ENCODE measurements at regions not wholly inside any gene's neighbourhood (a gene's known extent, or its start where the extent isn't known, plus 50 kb on each side); places are given as distances from the start of the nearest gene placed in this dataset.

DNA sequence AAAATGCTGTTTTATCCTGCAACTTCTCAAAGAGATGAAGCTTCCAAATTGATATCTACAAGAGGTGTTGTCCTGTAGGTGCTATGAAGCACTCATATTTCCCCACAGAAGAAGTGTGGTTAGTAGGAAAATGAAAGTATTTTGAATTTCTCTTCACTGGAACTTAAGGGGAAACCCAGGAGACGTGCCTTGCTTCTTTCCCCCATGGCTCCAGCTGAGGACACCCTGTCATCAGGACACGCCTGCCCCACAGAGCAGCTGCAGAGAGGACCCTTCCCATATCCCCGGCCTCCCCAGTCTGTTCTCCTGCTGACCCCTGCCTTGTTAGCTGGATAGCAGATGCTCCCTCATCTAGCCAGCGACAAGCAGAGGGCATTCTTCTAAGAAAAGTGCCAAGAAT, 371.3 kb downstream of the COG6 start:
- TF ChIP-seq, protein P1, sequence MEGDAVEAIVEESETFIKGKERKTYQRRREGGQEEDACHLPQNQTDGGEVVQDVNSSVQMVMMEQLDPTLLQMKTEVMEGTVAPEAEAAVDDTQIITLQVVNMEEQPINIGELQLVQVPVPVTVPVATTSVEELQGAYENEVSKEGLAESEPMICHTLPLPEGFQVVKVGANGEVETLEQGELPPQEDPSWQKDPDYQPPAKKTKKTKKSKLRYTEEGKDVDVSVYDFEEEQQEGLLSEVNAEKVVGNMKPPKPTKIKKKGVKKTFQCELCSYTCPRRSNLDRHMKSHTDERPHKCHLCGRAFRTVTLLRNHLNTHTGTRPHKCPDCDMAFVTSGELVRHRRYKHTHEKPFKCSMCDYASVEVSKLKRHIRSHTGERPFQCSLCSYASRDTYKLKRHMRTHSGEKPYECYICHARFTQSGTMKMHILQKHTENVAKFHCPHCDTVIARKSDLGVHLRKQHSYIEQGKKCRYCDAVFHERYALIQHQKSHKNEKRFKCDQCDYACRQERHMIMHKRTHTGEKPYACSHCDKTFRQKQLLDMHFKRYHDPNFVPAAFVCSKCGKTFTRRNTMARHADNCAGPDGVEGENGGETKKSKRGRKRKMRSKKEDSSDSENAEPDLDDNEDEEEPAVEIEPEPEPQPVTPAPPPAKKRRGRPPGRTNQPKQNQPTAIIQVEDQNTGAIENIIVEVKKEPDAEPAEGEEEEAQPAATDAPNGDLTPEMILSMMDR (conservative IDR thresholded peaks at IDR 0.05) = no peak
- TF ChIP-seq ZFX (IDR thresholded peaks at IDR 0.05) = no peak

All from C4-2B (cell line).